ENCODE measurements at regions not wholly inside any gene's neighbourhood (a gene's known extent, or its start where the extent isn't known, plus 50 kb on each side); places are given as distances from the start of the nearest gene placed in this dataset.

DNA sequence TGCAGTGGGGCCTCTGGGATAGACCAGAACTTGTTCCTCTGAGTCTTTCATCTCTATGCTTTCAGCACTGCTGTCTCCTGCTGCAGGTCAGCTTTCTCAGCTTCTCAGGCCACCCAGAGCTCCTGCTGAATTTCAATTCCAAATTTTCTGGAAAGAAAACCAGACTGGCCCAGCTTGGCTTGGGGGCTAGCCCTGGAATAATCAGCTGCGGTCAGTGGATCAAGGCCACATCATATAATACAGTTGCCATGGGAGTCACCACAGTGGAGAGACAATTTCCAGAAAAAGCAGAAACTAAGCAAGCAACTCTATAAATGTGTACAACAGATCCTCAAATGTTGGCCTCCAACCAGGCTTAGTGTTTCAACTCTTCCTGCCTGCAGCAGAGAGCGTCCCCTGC, 91.1 kb upstream of the SLC24A5 start:
- ChIA-PET CTCF (interaction anchor here (4.2 kb wide), 1 partner anchor 55 kb away, joined by 12 read pairs; no protein-coding TSS in a partner anchor), POLR2A (no interaction called here)
- Mint-ChIP-seq H3K27ac (no peak overlapping the region), H3K4me1 (peaks cover 7% of the 10 kb centered on the region), H3K36me3 (no peaks in the 10 kb centered on the region), H3K4me3 (no peak overlapping the region), H3K27me3 (ENCODE audit: low read depth) (no peaks in the 10 kb centered on the region; the same call in 1 of the 2 replicates), H3K9me3 (no peaks in the 10 kb centered on the region)
- ATAC-seq, result no peak
- DNase-seq (ENCODE audit: low spot score), result no peak
- TF ChIP-seq CREB1 (CRISPR knock-in tag; IDR thresholded peaks at IDR 0.05), result no peak

DNA sequence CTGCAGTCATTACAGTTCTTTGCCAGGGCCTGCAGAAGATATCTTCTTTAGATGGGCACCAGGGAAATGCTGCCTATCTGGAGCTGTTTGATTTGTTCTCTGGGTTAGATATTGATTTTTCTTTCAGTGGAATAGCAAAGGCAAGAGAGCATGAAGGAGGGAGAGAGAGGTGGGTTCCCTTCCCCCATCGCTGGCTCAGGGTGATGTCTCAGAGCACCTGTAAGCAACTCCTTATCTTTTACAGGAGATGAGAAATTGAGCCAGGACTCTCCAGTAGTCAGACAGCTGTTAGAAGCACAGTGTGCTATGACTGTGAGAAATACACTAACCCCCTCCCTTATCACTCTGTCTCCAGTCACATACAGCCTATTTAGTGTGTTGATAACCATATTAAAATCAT, 89.3 kb upstream of the SLC24A5 start:
- Mint-ChIP-seq H3K36me3 (no peaks in the 10 kb centered on the region), H3K4me1 (peaks cover 7% of the 10 kb centered on the region), H3K27me3 (ENCODE audit: low read depth) (no peaks in the 10 kb centered on the region; the same call in 1 of the 2 replicates), H3K9me3 (no peaks in the 10 kb centered on the region), H3K4me3 (no peak overlapping the region), H3K27ac (no peak overlapping the region)
- TF ChIP-seq, protein P1, sequence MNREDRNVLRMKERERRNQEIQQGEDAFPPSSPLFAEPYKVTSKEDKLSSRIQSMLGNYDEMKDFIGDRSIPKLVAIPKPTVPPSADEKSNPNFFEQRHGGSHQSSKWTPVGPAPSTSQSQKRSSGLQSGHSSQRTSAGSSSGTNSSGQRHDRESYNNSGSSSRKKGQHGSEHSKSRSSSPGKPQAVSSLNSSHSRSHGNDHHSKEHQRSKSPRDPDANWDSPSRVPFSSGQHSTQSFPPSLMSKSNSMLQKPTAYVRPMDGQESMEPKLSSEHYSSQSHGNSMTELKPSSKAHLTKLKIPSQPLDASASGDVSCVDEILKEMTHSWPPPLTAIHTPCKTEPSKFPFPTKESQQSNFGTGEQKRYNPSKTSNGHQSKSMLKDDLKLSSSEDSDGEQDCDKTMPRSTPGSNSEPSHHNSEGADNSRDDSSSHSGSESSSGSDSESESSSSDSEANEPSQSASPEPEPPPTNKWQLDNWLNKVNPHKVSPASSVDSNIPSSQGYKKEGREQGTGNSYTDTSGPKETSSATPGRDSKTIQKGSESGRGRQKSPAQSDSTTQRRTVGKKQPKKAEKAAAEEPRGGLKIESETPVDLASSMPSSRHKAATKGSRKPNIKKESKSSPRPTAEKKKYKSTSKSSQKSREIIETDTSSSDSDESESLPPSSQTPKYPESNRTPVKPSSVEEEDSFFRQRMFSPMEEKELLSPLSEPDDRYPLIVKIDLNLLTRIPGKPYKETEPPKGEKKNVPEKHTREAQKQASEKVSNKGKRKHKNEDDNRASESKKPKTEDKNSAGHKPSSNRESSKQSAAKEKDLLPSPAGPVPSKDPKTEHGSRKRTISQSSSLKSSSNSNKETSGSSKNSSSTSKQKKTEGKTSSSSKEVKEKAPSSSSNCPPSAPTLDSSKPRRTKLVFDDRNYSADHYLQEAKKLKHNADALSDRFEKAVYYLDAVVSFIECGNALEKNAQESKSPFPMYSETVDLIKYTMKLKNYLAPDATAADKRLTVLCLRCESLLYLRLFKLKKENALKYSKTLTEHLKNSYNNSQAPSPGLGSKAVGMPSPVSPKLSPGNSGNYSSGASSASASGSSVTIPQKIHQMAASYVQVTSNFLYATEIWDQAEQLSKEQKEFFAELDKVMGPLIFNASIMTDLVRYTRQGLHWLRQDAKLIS (CRISPR knock-in tag; IDR thresholded peaks at IDR 0.05; ENCODE audit: borderline replicate concordance), result no peak
- TF ChIP-seq GABPB1 (CRISPR knock-in tag; IDR thresholded peaks at IDR 0.05) (no peak), NR3C1 (CRISPR knock-in tag; conservative IDR thresholded peaks at IDR 0.05; ENCODE audit: low read depth) (no peak), IRF2 (CRISPR knock-in tag; IDR thresholded peaks at IDR 0.05; ENCODE audit: borderline replicate concordance, low read depth) (no peak), NFATC4 (CRISPR knock-in tag; IDR thresholded peaks at IDR 0.05) (no peak)
- TF ChIP-seq, protein P2, sequence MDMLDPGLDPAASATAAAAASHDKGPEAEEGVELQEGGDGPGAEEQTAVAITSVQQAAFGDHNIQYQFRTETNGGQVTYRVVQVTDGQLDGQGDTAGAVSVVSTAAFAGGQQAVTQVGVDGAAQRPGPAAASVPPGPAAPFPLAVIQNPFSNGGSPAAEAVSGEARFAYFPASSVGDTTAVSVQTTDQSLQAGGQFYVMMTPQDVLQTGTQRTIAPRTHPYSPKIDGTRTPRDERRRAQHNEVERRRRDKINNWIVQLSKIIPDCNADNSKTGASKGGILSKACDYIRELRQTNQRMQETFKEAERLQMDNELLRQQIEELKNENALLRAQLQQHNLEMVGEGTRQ (CRISPR knock-in tag; IDR thresholded peaks at IDR 0.05), result no peak
- TF ChIP-seq, protein P3, sequence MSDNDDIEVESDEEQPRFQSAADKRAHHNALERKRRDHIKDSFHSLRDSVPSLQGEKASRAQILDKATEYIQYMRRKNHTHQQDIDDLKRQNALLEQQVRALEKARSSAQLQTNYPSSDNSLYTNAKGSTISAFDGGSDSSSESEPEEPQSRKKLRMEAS (CRISPR knock-in tag; IDR thresholded peaks at IDR 0.05), result no peak
- TF ChIP-seq, protein P4, sequence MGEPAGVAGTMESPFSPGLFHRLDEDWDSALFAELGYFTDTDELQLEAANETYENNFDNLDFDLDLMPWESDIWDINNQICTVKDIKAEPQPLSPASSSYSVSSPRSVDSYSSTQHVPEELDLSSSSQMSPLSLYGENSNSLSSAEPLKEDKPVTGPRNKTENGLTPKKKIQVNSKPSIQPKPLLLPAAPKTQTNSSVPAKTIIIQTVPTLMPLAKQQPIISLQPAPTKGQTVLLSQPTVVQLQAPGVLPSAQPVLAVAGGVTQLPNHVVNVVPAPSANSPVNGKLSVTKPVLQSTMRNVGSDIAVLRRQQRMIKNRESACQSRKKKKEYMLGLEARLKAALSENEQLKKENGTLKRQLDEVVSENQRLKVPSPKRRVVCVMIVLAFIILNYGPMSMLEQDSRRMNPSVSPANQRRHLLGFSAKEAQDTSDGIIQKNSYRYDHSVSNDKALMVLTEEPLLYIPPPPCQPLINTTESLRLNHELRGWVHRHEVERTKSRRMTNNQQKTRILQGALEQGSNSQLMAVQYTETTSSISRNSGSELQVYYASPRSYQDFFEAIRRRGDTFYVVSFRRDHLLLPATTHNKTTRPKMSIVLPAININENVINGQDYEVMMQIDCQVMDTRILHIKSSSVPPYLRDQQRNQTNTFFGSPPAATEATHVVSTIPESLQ (CRISPR knock-in tag; IDR thresholded peaks at IDR 0.05), result no peak
- TF ChIP-seq, protein P5, sequence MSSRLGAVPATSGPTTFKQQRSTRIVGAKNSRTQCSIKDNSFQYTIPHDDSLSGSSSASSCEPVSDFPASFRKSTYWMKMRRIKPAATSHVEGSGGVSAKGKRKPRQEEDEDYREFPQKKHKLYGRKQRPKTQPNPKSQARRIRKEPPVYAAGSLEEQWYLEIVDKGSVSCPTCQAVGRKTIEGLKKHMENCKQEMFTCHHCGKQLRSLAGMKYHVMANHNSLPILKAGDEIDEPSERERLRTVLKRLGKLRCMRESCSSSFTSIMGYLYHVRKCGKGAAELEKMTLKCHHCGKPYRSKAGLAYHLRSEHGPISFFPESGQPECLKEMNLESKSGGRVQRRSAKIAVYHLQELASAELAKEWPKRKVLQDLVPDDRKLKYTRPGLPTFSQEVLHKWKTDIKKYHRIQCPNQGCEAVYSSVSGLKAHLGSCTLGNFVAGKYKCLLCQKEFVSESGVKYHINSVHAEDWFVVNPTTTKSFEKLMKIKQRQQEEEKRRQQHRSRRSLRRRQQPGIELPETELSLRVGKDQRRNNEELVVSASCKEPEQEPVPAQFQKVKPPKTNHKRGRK (CRISPR knock-in tag; IDR thresholded peaks at IDR 0.05; ENCODE audit: borderline replicate concordance), result no peak
- ATAC-seq (no peak), DNase-seq (ENCODE audit: low spot score) (no peak)
- CTCF ChIA-PET, result no interaction called here
- POLR2A ChIA-PET, result no interaction called here

DNA sequence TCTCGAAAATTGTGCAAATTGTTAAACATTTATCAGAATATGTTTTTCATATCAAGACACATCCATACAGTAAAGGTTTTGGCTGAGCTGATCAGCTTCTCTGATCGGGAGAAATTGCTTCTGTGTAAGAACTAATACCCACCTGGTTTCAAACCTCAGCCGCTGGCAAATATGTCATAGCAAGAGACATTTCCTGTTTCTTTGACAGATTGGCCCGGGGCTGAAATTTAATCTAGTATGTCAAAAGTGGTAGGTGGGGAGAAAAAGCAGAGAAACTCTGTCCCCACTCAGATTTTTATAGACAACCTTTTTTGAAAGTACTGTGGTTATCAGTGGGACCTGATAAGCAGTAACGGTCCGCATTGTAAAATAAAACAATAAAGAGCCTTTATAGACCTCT, 88.8 kb upstream of the SLC24A5 start:
- H3K27me3 Mint-ChIP-seq (ENCODE audit: low read depth), result no peaks in the 10 kb centered on the region; the same call in 1 of the 2 replicates
- no peak overlapping the region for H3K27ac Mint-ChIP-seq
- CTCF ChIA-PET, result no interaction called here
- DNase-seq (ENCODE audit: low spot score), result no peak
- TF ChIP-seq GABPB1 (CRISPR knock-in tag; IDR thresholded peaks at IDR 0.05) (no peak), NR2C2 (CRISPR knock-in tag; IDR thresholded peaks at IDR 0.05) (no peak), ATF1 (CRISPR knock-in tag; IDR thresholded peaks at IDR 0.05) (no peak), IRF2 (CRISPR knock-in tag; IDR thresholded peaks at IDR 0.05; ENCODE audit: borderline replicate concordance, low read depth) (no peak), NR3C1 (CRISPR knock-in tag; conservative IDR thresholded peaks at IDR 0.05; ENCODE audit: low read depth) (no peak), TCF7 (CRISPR knock-in tag; IDR thresholded peaks at IDR 0.05; ENCODE audit: low read depth) (no peak), FOXP1 (CRISPR knock-in tag; IDR thresholded peaks at IDR 0.05; ENCODE audit: borderline replicate concordance) (no peak), NFYB (CRISPR knock-in tag; conservative IDR thresholded peaks at IDR 0.05; ENCODE audit: low read depth) (no peak), ZNF232 (CRISPR knock-in tag; IDR thresholded peaks at IDR 0.05) (no peak), EMX1 (CRISPR knock-in tag; IDR thresholded peaks at IDR 0.05) (no peak)
- TF ChIP-seq, protein P6, sequence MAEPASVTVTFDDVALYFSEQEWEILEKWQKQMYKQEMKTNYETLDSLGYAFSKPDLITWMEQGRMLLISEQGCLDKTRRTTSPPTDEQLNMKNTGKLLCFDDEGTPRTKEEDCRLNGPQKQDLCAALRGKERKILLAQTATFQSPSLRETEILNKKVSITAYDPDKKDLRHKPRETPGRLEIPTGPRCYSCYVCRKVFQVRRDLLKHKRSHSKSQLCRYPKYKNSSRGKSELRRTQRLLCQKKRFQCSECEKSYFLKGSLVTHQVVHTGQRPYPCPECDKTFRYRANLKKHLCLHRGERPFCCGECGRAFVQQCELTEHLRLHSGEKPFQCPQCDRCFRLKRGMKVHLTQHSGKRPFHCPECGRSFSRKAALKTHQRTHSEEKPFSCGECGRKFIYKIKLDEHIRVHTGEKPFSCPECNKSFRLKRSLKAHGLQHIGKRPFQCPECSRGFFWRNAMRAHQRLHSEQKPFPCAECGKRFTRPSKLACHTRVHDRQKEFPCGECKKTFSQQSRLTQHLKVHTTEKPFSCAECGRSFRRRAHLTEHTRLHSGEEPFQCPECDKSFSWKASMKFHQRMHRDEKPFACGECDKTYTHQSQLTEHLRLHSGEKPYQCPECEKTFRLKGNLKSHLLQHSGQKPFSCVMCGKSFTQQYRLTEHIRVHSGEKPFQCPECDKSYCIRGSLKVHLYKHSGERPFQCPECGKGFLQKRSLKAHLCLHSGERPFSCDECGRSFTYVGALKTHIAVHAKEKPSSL (CRISPR knock-in tag; conservative IDR thresholded peaks at IDR 0.05), result no peak
- H3K4me3 Mint-ChIP-seq, result no peak overlapping the region
- POLR2A ChIA-PET, result no interaction called here
- H3K9me3 Mint-ChIP-seq, result no peaks in the 10 kb centered on the region
- no peak for ATAC-seq
- no peaks in the 10 kb centered on the region for H3K36me3 Mint-ChIP-seq
- H3K4me1 Mint-ChIP-seq, result peaks cover 10% of the 10 kb centered on the region
